ENCODE measurements at regions not wholly inside any gene's neighbourhood (a gene's known extent, or its start where the extent isn't known, plus 50 kb on each side); places are given as distances from the start of the nearest gene placed in this dataset.

GRCh38 chr5:117624201-117624600, 1049.6 kb upstream of the SEMA6A start:
- H3K36me3 Mint-ChIP-seq (ENCODE audit: low read depth), result no peaks in the 10 kb centered on the region
- H3K4me3 Mint-ChIP-seq, result no peak overlapping the region
- TF ChIP-seq CTCF (IDR thresholded peaks at IDR 0.05), result no peak
- H3K4me1 Mint-ChIP-seq (ENCODE audit: low read depth), result no peaks in the 10 kb centered on the region
- H3K27me3 Mint-ChIP-seq, result no peaks in the 10 kb centered on the region
- H3K27ac Mint-ChIP-seq, result no peak overlapping the region
- ATAC-seq (no peak), DNase-seq (no peak)
- ChIA-PET POLR2A (no interaction called here), CTCF (no interaction called here)
- peaks cover 7% of the 10 kb centered on the region for H3K9me3 Mint-ChIP-seq
- intact Hi-C loops (cut with micrococcal nuclease), result no loop called here

GRCh38 chr5:117623042-117623805, 1048.6 kb upstream of the SEMA6A start:
- intact Hi-C loops (cut with micrococcal nuclease), result no loop called here
- DNase-seq, result no peak
- H3K27me3 Mint-ChIP-seq, result no peaks in the 10 kb centered on the region
- CTCF ChIA-PET, result no interaction called here
- POLR2A ChIA-PET, result no interaction called here
- ATAC-seq, result no peak
- no peak overlapping the region for H3K4me3 Mint-ChIP-seq
- TF ChIP-seq CTCF (IDR thresholded peaks at IDR 0.05), result no peak
- peaks cover 11% of the 10 kb centered on the region for H3K9me3 Mint-ChIP-seq
- H3K36me3 Mint-ChIP-seq (ENCODE audit: low read depth), result no peaks in the 10 kb centered on the region
- H3K4me1 Mint-ChIP-seq (ENCODE audit: low read depth), result no peaks in the 10 kb centered on the region
- H3K27ac Mint-ChIP-seq, result no peak overlapping the region

GRCh38 chr5:117621921-117622320, 1047.3 kb upstream of the SEMA6A start:
- ATAC-seq (no peak), DNase-seq (no peak)
- Mint-ChIP-seq H3K9me3 (peaks cover 8% of the 10 kb centered on the region), H3K4me1 (ENCODE audit: low read depth) (no peaks in the 10 kb centered on the region), H3K27ac (no peak overlapping the region), H3K27me3 (no peaks in the 10 kb centered on the region), H3K36me3 (ENCODE audit: low read depth) (no peaks in the 10 kb centered on the region), H3K4me3 (no peak overlapping the region)
- POLR2A ChIA-PET, result no interaction called here
- TF ChIP-seq CTCF (IDR thresholded peaks at IDR 0.05), result no peak
- intact Hi-C loops (cut with micrococcal nuclease), result no loop called here
- CTCF ChIA-PET, result no interaction called here

- ChIA-PET POLR2A (no interaction called here), CTCF (no interaction called here)
- H3K4me3 Mint-ChIP-seq, result no peak overlapping the region
- DNase-seq (no peak), ATAC-seq (no peak)
- no peaks in the 10 kb centered on the region for H3K27me3 Mint-ChIP-seq
- intact Hi-C loops (cut with micrococcal nuclease), result no loop called here
- H3K9me3 Mint-ChIP-seq, result peaks cover 6% of the 10 kb centered on the region
- H3K36me3 Mint-ChIP-seq (ENCODE audit: low read depth), result no peaks in the 10 kb centered on the region
- TF ChIP-seq CTCF (IDR thresholded peaks at IDR 0.05), result no peak
- H3K27ac Mint-ChIP-seq, result no peak overlapping the region
- H3K4me1 Mint-ChIP-seq (ENCODE audit: low read depth), result no peaks in the 10 kb centered on the region
These were observed 1040.6 kb upstream of the SEMA6A start for GRCh38 chr5:117615226-117615625.

GRCh38 chr5:117614408-117614807, 1039.8 kb upstream of the SEMA6A start:
- DNase-seq, result no peak
- H3K4me3 Mint-ChIP-seq, result no peak overlapping the region
- no peaks in the 10 kb centered on the region for H3K36me3 Mint-ChIP-seq (ENCODE audit: low read depth)
- H3K27ac Mint-ChIP-seq, result no peak overlapping the region
- H3K9me3 Mint-ChIP-seq, result peaks cover 11% of the 10 kb centered on the region
- no peaks in the 10 kb centered on the region for H3K4me1 Mint-ChIP-seq (ENCODE audit: low read depth)
- intact Hi-C loops (cut with micrococcal nuclease), result no loop called here
- no peaks in the 10 kb centered on the region for H3K27me3 Mint-ChIP-seq
- ChIA-PET CTCF (no interaction called here), POLR2A (no interaction called here)
- no peak for TF ChIP-seq CTCF (IDR thresholded peaks at IDR 0.05)
- no peak for ATAC-seq
